HG02798 (cell line): ENCODE measurements at regions not wholly inside any gene's neighbourhood (a gene's known extent, or its start where the extent isn't known, plus 50 kb on each side); places are given as distances from the start of the nearest gene placed in this dataset.

Experiments used
- ATAC-seq: cut with Tn5 transposase; IDR thresholded peaks from one replicate; pipeline ENCODE4 v1.9.1; 2021; ENCODE audit warnings: mild to moderate bottlenecking; ENCODE audit not compliant: unreplicated experiment, poor library complexity

DNA sequence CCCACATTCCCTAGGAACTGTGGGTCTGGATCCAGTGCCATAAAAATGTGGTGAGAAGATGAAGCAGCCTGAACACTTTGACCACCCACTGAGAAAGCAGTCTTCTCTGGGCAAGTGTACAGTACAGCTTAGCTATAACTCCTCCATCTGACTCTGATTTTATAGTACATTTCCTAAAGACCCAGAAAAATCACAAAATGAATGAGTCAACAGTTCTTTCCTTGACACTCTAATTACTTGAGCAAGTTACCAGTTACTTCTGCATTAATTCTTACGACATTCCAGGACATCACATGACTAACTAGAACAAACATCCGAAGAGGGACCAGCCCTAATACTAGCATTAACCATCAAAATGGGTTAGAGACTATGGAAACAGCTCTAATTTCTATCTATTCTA is 148.1 kb upstream of the PEX5L start:
- ATAC-seq = no peak

DNA sequence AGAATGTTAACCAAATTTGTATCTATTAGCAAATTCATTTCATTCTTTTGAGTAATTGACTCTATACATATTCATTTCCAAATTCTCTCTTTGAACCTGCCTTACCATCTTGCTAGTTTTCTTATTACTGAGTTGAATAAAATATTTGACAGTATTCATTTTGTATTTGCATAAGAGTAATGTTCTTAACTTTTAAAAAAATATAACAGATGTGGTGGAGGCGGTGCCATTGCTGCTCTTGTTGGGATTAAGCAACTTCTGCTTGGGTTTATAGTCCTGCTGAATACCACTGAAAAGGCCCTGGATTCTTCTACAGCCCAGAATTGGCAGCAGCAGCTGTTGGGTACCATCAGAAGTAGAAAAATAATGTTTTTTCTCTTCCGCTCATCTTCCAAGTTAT is 148.9 kb upstream of the PEX5L start:
- ATAC-seq = no peak

- peak; percentile 50 for ATAC-seq
Measured at GRCh38 chr3:180188512-180189309, 152.0 kb upstream of the PEX5L start.

GRCh38 chr3:180189310-180189648 is 152.5 kb upstream of the PEX5L start:
- peak; percentile 10 for ATAC-seq

- ATAC-seq = no peak
Measured at GRCh38 chr3:180196658-180197057, 159.9 kb upstream of the PEX5L start.

DNA sequence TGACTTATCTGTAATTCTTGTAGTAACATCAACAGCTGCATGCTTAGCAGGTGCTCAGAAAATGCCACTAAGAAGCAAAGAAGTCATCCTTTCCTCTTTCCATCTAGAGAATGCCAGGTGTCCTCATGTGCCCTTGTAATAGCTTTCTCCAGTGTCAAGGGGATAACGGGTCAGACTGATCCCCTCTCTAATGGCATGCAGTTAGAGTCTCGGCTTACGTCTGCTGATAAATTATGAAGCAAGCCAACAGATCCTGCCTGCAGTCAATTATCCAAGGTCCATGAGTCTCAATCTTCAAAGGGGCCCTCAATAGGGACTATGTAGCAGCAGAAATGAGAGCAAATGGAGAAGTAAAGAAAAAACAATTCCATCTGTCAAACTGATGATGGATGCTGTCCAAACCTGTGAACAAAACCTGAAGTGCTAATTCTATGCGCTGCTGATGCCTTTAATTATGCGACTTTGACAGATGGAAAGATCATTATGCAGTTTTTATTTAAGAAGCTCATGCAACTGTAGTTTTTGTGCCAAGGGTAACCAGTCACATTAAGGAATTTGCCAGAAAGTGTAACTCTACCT is 162.8 kb upstream of the PEX5L start:
- no peak for ATAC-seq

- no peak for ATAC-seq
Measured at GRCh38 chr3:180215866-180216265, 179.1 kb upstream of the PEX5L start.

DNA sequence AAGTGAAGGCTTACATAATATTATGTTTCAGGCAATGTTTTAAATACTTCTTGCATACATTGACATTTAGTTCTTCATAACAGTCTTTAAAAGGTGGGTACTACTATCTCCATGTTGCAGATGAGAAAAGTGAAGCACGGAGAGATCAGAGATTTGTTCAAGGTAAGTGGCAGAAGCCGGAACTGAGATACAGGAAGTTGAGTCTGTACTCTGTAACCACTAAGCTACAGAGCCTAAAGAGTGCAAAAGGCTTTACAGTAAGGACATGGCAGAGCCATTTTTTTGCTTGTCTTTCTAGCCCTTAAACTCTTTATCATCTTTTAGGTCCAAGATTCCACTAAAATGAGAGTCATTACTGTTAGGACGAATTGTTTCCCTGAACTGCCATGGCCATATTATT is 186.5 kb upstream of the PEX5L start:
- ATAC-seq = no peak

DNA sequence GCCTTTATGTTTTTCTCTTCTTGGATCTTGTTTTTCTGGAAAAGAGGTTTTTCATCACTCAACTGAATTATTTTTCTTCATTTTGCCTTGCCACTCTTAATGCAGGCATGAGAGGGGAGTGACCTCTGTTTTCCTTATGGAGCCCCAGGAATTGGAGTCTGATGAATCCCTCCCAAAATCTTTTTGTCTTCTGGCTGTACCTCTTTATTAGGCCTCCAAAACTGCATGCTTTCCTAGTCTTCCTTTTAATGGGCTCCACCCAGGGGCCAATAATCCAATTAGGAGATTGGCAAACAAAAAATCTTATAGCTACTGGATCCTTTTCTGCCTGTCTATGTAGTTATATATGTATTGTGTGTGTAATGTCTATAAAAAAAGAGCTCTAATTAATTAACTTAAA is 192.4 kb upstream of the PEX5L start:
- no peak for ATAC-seq

DNA sequence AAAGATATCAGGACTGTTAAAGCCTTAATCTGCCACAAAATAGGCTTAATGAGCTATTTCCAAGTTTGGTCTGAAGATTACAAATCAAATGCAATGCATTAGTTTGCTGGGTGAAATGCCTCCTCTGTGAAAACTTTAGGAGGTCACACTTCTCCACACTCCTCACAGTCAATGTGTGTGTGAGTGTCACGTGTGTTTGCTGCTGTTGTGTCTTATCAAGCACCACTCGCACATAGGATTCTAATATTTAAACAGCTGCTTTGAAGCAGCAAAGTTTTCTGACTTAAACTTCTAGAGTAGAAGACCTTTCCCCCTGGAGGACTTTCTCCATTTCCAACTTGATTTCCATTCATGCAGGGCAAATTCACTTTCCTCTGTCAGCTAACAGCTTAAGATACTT is 203.2 kb upstream of the PEX5L start:
- no peak for ATAC-seq

- ATAC-seq = no peak
Measured at GRCh38 chr3:180246688-180247195, 210.0 kb upstream of the PEX5L start.

DNA sequence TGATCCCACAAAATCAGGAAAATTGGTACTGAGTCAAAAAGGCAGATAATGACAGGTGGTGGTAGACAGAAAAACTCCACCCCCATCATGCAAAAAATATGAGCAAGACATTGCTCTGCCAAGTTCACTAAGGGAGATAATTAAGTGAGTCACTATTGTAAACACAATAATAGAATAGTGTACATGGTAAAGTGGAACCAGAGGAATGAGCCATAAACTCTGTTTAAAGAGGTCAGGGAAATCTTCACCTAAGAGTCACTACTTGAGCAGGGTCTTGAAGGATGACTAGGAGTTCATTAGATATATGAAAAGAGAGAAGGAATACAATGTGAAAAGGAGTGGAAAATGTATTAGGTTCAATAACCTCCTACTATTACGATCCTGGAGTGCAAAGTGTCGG is 213.4 kb upstream of the PEX5L start:
- ATAC-seq = no peak

DNA sequence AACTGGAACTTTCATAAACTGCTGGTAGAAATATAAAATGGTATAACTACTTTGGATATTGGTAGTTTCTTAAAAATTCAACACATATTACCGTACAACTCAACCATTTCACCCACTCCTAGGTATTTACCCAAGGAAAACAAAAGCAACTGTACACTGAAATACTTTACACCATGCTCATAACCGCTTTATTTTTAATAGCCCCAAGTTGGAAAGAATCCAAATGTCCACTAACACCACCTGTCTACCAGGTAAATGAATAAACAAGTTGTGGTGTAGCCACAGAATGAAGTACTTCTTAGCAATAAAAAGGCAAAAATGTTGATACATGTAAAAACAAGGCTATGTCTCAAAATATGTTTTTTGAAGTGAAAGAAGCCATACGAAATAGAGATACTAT is 215.9 kb upstream of the PEX5L start:
- no peak for ATAC-seq

DNA sequence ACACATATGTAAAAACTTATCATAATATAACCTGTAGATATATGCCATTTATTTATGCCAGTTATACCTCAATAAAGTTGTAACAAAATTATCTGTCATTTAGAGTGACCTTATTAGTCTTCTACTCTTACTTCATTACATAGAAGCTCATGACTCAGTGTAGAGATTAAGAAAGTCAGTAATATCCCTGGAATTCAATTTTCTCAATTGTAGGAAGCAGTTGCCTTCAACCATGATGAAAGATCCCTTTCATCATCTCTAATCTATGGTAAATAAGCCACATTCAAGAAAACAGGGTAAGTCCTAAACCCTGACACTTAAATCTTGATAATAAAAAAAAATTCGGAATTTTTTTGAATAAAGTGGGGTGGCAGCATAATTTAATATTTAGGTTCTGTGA is 216.5 kb upstream of the PEX5L start:
- ATAC-seq = no peak

- ATAC-seq = no peak
Measured at GRCh38 chr3:180264479-180264878, 227.7 kb upstream of the PEX5L start.

GRCh38 chr3:180265551-180265950 is 228.8 kb upstream of the PEX5L start:
- ATAC-seq = no peak

- ATAC-seq = peak; percentile 100
Measured at GRCh38 chr3:180267202-180267843, 230.6 kb upstream of the PEX5L start.

GRCh38 chr3:180274536-180274935 is 237.8 kb upstream of the PEX5L start:
- ATAC-seq = no peak

- no peak for ATAC-seq
Measured at GRCh38 chr3:180275176-180275575, 238.4 kb upstream of the PEX5L start.

- ATAC-seq = no peak
Measured at GRCh38 chr3:180277041-180277440, 240.3 kb upstream of the PEX5L start.

- ATAC-seq = peak; percentile 96
Measured at GRCh38 chr3:180278583-180279188, 241.9 kb upstream of the PEX5L start.
